ENCODE measurements at regions not wholly inside any gene's neighbourhood (a gene's known extent, or its start where the extent isn't known, plus 50 kb on each side); places are given as distances from the start of the nearest gene placed in this dataset.

GRCh38 chr10:131710142-131710861 is 190.5 kb upstream of the PPP2R2D start:
- TF ChIP-seq POLR2A (IDR thresholded peaks at IDR 0.05) (no peak), CTCF (IDR thresholded peaks at IDR 0.05) (no peak), EP300 (IDR thresholded peaks at IDR 0.05) (no peak)
- Histone ChIP-seq H3K36me3 (no peaks in the 10 kb centered on the region), H3K4me1 (no peaks in the 10 kb centered on the region), H3K4me3 (no peak overlapping the region), H3K27me3 (no peaks in the 10 kb centered on the region), H3K27ac (no peak overlapping the region), H3K9me3 (peaks cover 0 to 22% (median 0%) of the 10 kb centered on the region in 4 donors)
- no peak for DNase-seq (ENCODE audit: low spot score in 2 of 2)
- 75 to 78% methylated on average over 13 to 15 of the region's 17 CpGs for WGBS, 2 donors

GRCh38 chr10:131722121-131722520 is 178.7 kb upstream of the PPP2R2D start:
- 84 to 85% methylated on average over 5 of the region's 5 CpGs for WGBS, 2 donors
- no peak for TF ChIP-seq CTCF (IDR thresholded peaks at IDR 0.05)
- TF ChIP-seq POLR2A (IDR thresholded peaks at IDR 0.05) = no peak
- TF ChIP-seq EP300 (IDR thresholded peaks at IDR 0.05) = no peak
- H3K27me3 ChIP-seq = no peaks in the 10 kb centered on the region
- H3K9me3 ChIP-seq = peaks cover 0 to 4% (median 0%) of the 10 kb centered on the region in 4 donors
- H3K36me3 ChIP-seq = no peaks in the 10 kb centered on the region
- H3K27ac ChIP-seq = no peak overlapping the region
- DNase-seq (ENCODE audit: low spot score in 2 of 2) = no peak
- peaks cover 0 to 11% (median 4%) of the 10 kb centered on the region in 4 donors for H3K4me1 ChIP-seq
- no peak overlapping the region for H3K4me3 ChIP-seq

GRCh38 chr10:131722525-131723264 is 178.1 kb upstream of the PPP2R2D start:
- Histone ChIP-seq H3K27me3 (no peaks in the 10 kb centered on the region), H3K36me3 (no peaks in the 10 kb centered on the region), H3K4me1 (peaks cover 0 to 11% (median 4%) of the 10 kb centered on the region in 4 donors), H3K27ac (no peak overlapping the region), H3K4me3 (no peak overlapping the region), H3K9me3 (peaks cover 0 to 4% (median 0%) of the 10 kb centered on the region in 4 donors)
- TF ChIP-seq CTCF (IDR thresholded peaks at IDR 0.05) (no peak), EP300 (IDR thresholded peaks at IDR 0.05) (no peak), POLR2A (IDR thresholded peaks at IDR 0.05) (no peak)
- no peak for DNase-seq (ENCODE audit: low spot score in 2 of 2)
- 84 to 87% methylated on average over 21 to 22 of the region's 22 CpGs for WGBS, 2 donors

GRCh38 chr10:131723297-131724168 is 177.3 kb upstream of the PPP2R2D start:
- H3K36me3 ChIP-seq = no peaks in the 10 kb centered on the region
- H3K27me3 ChIP-seq = no peaks in the 10 kb centered on the region
- H3K4me3 ChIP-seq = no peak overlapping the region
- TF ChIP-seq CTCF (IDR thresholded peaks at IDR 0.05) (no peak), POLR2A (IDR thresholded peaks at IDR 0.05) (no peak), EP300 (IDR thresholded peaks at IDR 0.05) (no peak)
- WGBS, 2 donors = 87 to 88% methylated on average over 16 to 20 of the region's 20 CpGs
- H3K27ac ChIP-seq = no peak overlapping the region
- no peak for DNase-seq (ENCODE audit: low spot score in 2 of 2)
- H3K4me1 ChIP-seq = peaks cover 0 to 11% (median 4%) of the 10 kb centered on the region in 4 donors
- H3K9me3 ChIP-seq = peaks cover 0 to 4% (median 0%) of the 10 kb centered on the region in 4 donors
